Esophagus squamous epithelium (tissue), 5 donors: ENCODE measurements at regions not wholly inside any gene's neighbourhood (a gene's known extent, or its start where the extent isn't known, plus 50 kb on each side); places are given as distances from the start of the nearest gene placed in this dataset.

Experiments used
- DNase-seq: peaks from one replicate; lab custom pipeline; 2025; lab: John Stamatoyannopoulos, UW
- H3K27ac ChIP-seq, 4 donors: fragments of 200-600 bp; sonication (generic); one replicate each; pipeline ENCODE4 v1.5.1; 2016 to 2019; ENCODE audit warnings: mild to moderate bottlenecking in 1 of 4
- H3K27me3 ChIP-seq, 4 donors: fragments of 200-600 bp; sonication (generic); 1 replicate in 3 of 4; 2 replicates in 1 of 4; pipeline versions ENCODE4 v1.5.1 to v1.6.0; 2017 to 2021; ENCODE audit warnings: antibody characterized with exemption in 1 of 4
- H3K36me3 ChIP-seq, 3 donors: fragments of 200-600 bp; sonication (generic); one replicate each; pipeline ENCODE4 v1.5.1; 2016 to 2019
- H3K4me1 ChIP-seq, 3 donors: fragments of 200-600 bp; sonication (generic); one replicate each; pipeline ENCODE4 v1.5.1; 2017 to 2019
- H3K4me3 ChIP-seq, 4 donors: fragments of 200-600 bp; sonication (generic); 1 replicate in 3 of 4; 2 replicates in 1 of 4; pipeline ENCODE4 v1.5.1; 2016 to 2019; ENCODE audit warnings: mild to moderate bottlenecking in 2 of 4, moderate library complexity in 1 of 4
- H3K9me3 ChIP-seq, 3 donors: fragments of 200-600 bp; sonication (generic); one replicate each; pipeline ENCODE4 v1.5.1; 2016 to 2019
- CTCF ChIP-seq, 6 experiments: fragments of 450-650 bp in 4 of 6; fragments of 200-600 bp in 2 of 6; sonication (generic) in 2 of 6; IDR thresholded peaks; one replicate each; pipeline ENCODE4 v1.5.1; 2016 to 2019; ENCODE audit warnings: antibody characterized with exemption in 6 of 6, mild to moderate bottlenecking in 4 of 6, moderate library complexity in 4 of 6
- POLR2A ChIP-seq, 4 donors: fragments of 450-650 bp; IDR thresholded peaks; one replicate each; pipeline ENCODE4 v1.6.1; 2017; ENCODE audit warnings: antibody characterized with exemption in 4 of 4, mild to moderate bottlenecking in 4 of 4, moderate library complexity in 3 of 4
- WGBS, 2 donors: methylation state at CpG; one replicate each; pipeline ENCODE4 v1.1.5; 2018; 5-methylcytosine and 5-hydroxymethylcytosine counted together
- intact Hi-C: fragments of 100-400 bp; cut with DNase I; formaldehyde crosslinking; loops from one replicate; pipeline ENCODE4 v1.15.0; 2022
- donor health status: DM: yes; HTN: yes; CAD: no.

GRCh38 chr14:104348741-104349140 lies 210.4 kb downstream of the KIF26A start:
- TF ChIP-seq CTCF (IDR thresholded peaks at IDR 0.05) = no peak
- 51 to 63% methylated on average over 4 to 5 of the region's 5 CpGs for WGBS, 2 donors
- no peak for DNase-seq
- Histone ChIP-seq H3K27ac (no peak overlapping the region), H3K4me3 (no peak overlapping the region), H3K4me1 (peaks cover 0 to 11% (median 0%) of the 10 kb centered on the region in 3 donors), H3K9me3 (peaks cover 0 to 7% (median 0%) of the 10 kb centered on the region in 3 donors), H3K36me3 (no peaks in the 10 kb centered on the region), H3K27me3 (peaks cover 0 to 44% (median 3%) of the 10 kb centered on the region in 4 donors)
- intact Hi-C loops = no loop called here

GRCh38 chr14:104349950-104350349 lies 211.6 kb downstream of the KIF26A start:
- 70% methylated on average over 2 of the region's 3 CpGs; no CpG with 5 or more reads in 1 of the 2 donors for WGBS, 2 donors
- DNase-seq = no peak
- TF ChIP-seq CTCF (IDR thresholded peaks at IDR 0.05) = no peak
- peaks cover 0 to 7% (median 0%) of the 10 kb centered on the region in 3 donors for H3K9me3 ChIP-seq
- peaks cover 0 to 39% (median 0%) of the 10 kb centered on the region in 4 donors for H3K27me3 ChIP-seq
- H3K27ac ChIP-seq = no peak overlapping the region
- intact Hi-C loops = no loop called here
- H3K36me3 ChIP-seq = no peaks in the 10 kb centered on the region
- H3K4me1 ChIP-seq = peaks cover 0 to 11% (median 0%) of the 10 kb centered on the region in 3 donors
- no peak overlapping the region for H3K4me3 ChIP-seq

DNA sequence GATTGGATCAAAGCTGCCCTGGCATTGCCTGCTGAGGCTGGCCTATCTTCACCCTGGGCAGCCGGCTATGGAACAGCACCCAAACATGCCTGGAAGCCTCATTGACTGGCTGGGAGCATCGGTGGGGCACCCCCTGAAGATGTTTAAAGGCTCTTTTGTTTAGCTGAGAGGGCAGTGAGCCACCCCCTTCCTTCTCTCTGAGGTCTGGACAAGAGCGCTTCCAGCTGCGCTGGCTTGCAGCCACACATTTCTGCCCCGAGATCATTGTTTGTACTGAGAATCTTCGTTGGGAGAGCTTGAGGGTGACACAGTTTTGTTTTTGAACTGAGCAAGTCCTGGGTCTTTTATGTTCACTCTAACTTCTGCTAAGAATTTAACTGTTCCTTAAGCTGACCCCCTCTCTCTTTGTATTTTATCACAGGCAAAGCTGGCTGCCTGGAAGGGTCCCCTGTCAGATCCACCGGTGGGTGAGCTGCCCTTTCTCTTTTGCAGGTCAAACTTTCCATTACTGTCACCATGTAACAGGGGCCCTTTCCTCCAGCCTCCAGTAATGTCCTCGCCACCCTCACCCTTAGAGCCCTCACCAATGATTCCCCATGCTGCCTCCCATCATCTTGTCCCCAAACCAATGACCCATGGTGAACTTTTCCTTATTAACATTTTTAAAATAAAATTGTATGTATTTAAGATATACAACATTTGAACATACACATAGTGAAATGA lies 212.2 kb downstream of the KIF26A start:
- intact Hi-C loops = no loop called here
- no peak overlapping the region for H3K4me3 ChIP-seq

DNA sequence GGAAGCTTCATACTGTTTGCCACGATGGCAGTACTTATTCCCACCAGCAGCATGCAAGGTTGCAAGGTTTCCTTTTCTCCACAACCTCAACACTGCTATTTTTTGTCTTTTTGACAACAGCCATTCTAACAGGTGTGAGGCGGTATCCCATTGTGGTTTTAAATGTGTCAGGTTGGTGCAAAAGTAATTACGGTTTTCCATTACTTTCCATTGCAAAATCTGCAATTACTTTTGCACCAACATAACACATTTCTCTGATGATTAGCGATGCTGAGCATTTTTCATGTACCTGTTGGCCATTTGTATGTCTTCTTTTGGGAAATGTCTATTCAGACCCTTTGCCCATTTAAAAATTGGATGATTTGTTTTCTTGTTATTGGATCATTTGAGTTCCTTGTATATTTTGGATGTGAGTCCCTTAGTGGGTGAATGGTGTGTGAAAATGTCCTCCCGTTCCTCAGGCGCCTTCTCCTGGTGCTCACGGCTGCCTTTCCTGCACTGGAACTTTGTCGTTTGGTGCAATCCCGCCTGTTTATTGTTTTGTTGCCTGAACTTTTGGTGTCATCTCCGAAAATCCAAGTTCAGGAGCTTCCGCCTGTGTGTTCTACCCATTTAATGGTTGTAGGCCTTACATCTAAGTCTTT lies 213.6 kb downstream of the KIF26A start:
- intact Hi-C loops = no loop called here
- DNase-seq = no peak
- Histone ChIP-seq H3K27ac (no peak overlapping the region), H3K4me1 (peaks cover 0 to 5% (median 0%) of the 10 kb centered on the region in 3 donors), H3K27me3 (peaks cover 0 to 21% (median 0%) of the 10 kb centered on the region in 4 donors), H3K4me3 (no peak overlapping the region), H3K36me3 (no peaks in the 10 kb centered on the region), H3K9me3 (peaks cover 0 to 7% (median 0%) of the 10 kb centered on the region in 3 donors)
- no peak for TF ChIP-seq CTCF (IDR thresholded peaks at IDR 0.05)
- TF ChIP-seq POLR2A (IDR thresholded peaks at IDR 0.05) = no peak
- WGBS, 2 donors = 84 to 88% methylated on average over 11 of the region's 11 CpGs

More for the DNA sequence above, 212.2 kb downstream of the KIF26A start:
- Histone ChIP-seq H3K9me3 (peaks cover 0 to 7% (median 0%) of the 10 kb centered on the region in 3 donors), H3K27ac (no peak overlapping the region), H3K27me3 (peaks cover 0 to 32% (median 0%) of the 10 kb centered on the region in 4 donors), H3K36me3 (no peaks in the 10 kb centered on the region), H3K4me1 (peaks cover 0 to 11% (median 0%) of the 10 kb centered on the region in 3 donors)
- WGBS, 2 donors = 21 to 35% methylated on average over 7 to 8 of the region's 8 CpGs
- DNase-seq = no peak
- no peak for TF ChIP-seq POLR2A (IDR thresholded peaks at IDR 0.05)

GRCh38 chr14:104352493-104353220 lies 214.3 kb downstream of the KIF26A start:
- no peak for TF ChIP-seq POLR2A (IDR thresholded peaks at IDR 0.05)
- no peak for TF ChIP-seq CTCF (IDR thresholded peaks at IDR 0.05)
- DNase-seq = no peak
- intact Hi-C loops = no loop called here

More at GRCh38 chr14:104352493-104353220, 214.3 kb downstream of the KIF26A start:
- H3K27me3 ChIP-seq = peaks cover 0 to 14% (median 0%) of the 10 kb centered on the region in 4 donors
- H3K36me3 ChIP-seq = no peaks in the 10 kb centered on the region
- 89% methylated on average over 4 to 9 of the region's 13 CpGs for WGBS, 2 donors
- H3K4me1 ChIP-seq = peaks cover 0 to 5% (median 0%) of the 10 kb centered on the region in 3 donors
- H3K27ac ChIP-seq = no peak overlapping the region
- H3K4me3 ChIP-seq = no peak overlapping the region
- H3K9me3 ChIP-seq = peaks cover 0 to 7% (median 0%) of the 10 kb centered on the region in 3 donors
